GM18858 (cell line): ENCODE measurements at regions not wholly inside any gene's neighbourhood (a gene's known extent, or its start where the extent isn't known, plus 50 kb on each side); places are given as distances from the start of the nearest gene placed in this dataset.
"Not testable (repeated sequence)": the region's sequence is repeated elsewhere in the genome, so short reads cannot be mapped to it uniquely, and the experiment has no call there.

Experiments used
- ATAC-seq: cut with Tn5 transposase; IDR thresholded peaks from one replicate; pipeline ENCODE4 v1.9.1; 2021; ENCODE audit not compliant: unreplicated experiment

- ATAC-seq = no peak
These were observed 488.1 kb upstream of the DAB2 start for GRCh38 chr5:39912906-39913305.

- not testable (repeated sequence) for ATAC-seq
These were observed 482.6 kb upstream of the DAB2 start for GRCh38 chr5:39907267-39907951.

- no peak for ATAC-seq
These were observed 481.4 kb upstream of the DAB2 start for GRCh38 chr5:39906146-39906545.

GRCh38 chr5:39905356-39905755 lies 480.6 kb upstream of the DAB2 start:
- ATAC-seq = no peak

GRCh38 chr5:39902626-39903025 lies 477.8 kb upstream of the DAB2 start:
- ATAC-seq = no peak

GRCh38 chr5:39898731-39899130 lies 474.0 kb upstream of the DAB2 start:
- ATAC-seq = no peak

GRCh38 chr5:39896706-39897105 lies 471.9 kb upstream of the DAB2 start:
- ATAC-seq = no peak

- ATAC-seq = no peak
These were observed 471.3 kb upstream of the DAB2 start for GRCh38 chr5:39896104-39896503.

GRCh38 chr5:39892708-39893107 lies 467.9 kb upstream of the DAB2 start:
- no peak for ATAC-seq

GRCh38 chr5:39891376-39891775 lies 466.6 kb upstream of the DAB2 start:
- ATAC-seq = no peak

GRCh38 chr5:39880985-39881384 lies 456.2 kb upstream of the DAB2 start:
- no peak for ATAC-seq

GRCh38 chr5:39877479-39877878 lies 452.7 kb upstream of the DAB2 start:
- no peak for ATAC-seq

- no peak for ATAC-seq
These were observed 451.4 kb upstream of the DAB2 start for GRCh38 chr5:39876146-39876545.

- no peak for ATAC-seq
These were observed 445.4 kb upstream of the DAB2 start for GRCh38 chr5:39870137-39870536.

GRCh38 chr5:39869396-39869795 lies 444.6 kb upstream of the DAB2 start:
- no peak for ATAC-seq

GRCh38 chr5:39867923-39868322 lies 443.1 kb upstream of the DAB2 start:
- ATAC-seq = no peak

GRCh38 chr5:39863926-39864552 lies 439.3 kb upstream of the DAB2 start:
- ATAC-seq = no peak

GRCh38 chr5:39857041-39857440 lies 432.3 kb upstream of the DAB2 start:
- ATAC-seq = no peak

GRCh38 chr5:39854771-39855410 lies 430.1 kb upstream of the DAB2 start:
- ATAC-seq = no peak

- ATAC-seq = no peak
These were observed 425.5 kb upstream of the DAB2 start for GRCh38 chr5:39850291-39850690.

GRCh38 chr5:39846144-39846543 lies 421.4 kb upstream of the DAB2 start:
- ATAC-seq = no peak

GRCh38 chr5:39843767-39844166 lies 419.0 kb upstream of the DAB2 start:
- no peak for ATAC-seq
